ENCODE measurements at regions not wholly inside any gene's neighbourhood (a gene's known extent, or its start where the extent isn't known, plus 50 kb on each side); places are given as distances from the start of the nearest gene placed in this dataset.

- DNase-seq (ENCODE audit: low read depth, low spot score) (no peak), FAIRE-seq (no peak)
- H3K27ac ChIP-seq (ENCODE audit: control insufficient read depth, insufficient read depth, low read length), result no peak overlapping the region
- no peak overlapping the region for H2AFZ ChIP-seq (ENCODE audit: control insufficient read depth, low read length)
- no peaks in the 10 kb centered on the region for H4K20me1 ChIP-seq (ENCODE audit: control insufficient read depth, extremely low read depth, insufficient read depth, low read length)
- no peaks in the 10 kb centered on the region for H3K79me2 ChIP-seq (ENCODE audit: control insufficient read depth, insufficient read depth, low read length)
- no peak overlapping the region for H3K4me3 ChIP-seq (ENCODE audit: control insufficient read depth in 2 of 3, extremely low read depth in 1 of 3, insufficient read depth in 2 of 3, low read depth in 1 of 3, low read length in 3 of 3)
- TF ChIP-seq EZH2 (IDR thresholded peaks at IDR 0.05; ENCODE audit: low read length), result no peak
- no peak for TF ChIP-seq CTCF (optimal IDR thresholded peaks at IDR 0.05 in 1 of 3, IDR thresholded peaks at IDR 0.05 in 1 of 3, conservative IDR thresholded peaks at IDR 0.05 in 1 of 3; ENCODE audit: extremely low read depth in 1 of 3, insufficient read depth in 2 of 3, low read length in 3 of 3)
- no peak overlapping the region for H3K9ac ChIP-seq (ENCODE audit: control insufficient read depth, extremely low read depth, insufficient read depth, low read length)
- no peaks in the 10 kb centered on the region for H3K36me3 ChIP-seq (ENCODE audit: control insufficient read depth in 2 of 2, extremely low read depth in 1 of 2, insufficient read depth in 2 of 2, low read length in 2 of 2)
- H3K4me1 ChIP-seq (ENCODE audit: control insufficient read depth, extremely low read depth, insufficient read depth, low read length), result peaks cover 5% of the 10 kb centered on the region
- no peaks in the 10 kb centered on the region for H3K9me3 ChIP-seq (ENCODE audit: control insufficient read depth, low read depth, low read length)
- H3K9me1 ChIP-seq (ENCODE audit: control insufficient read depth, extremely low read depth, insufficient read depth, low read length), result no peaks in the 10 kb centered on the region
- no peak overlapping the region for H3K4me2 ChIP-seq (ENCODE audit: control insufficient read depth, extremely low read depth, insufficient read depth, low read depth, low read length)
- dilution Hi-C loops (cut with MboI; ENCODE audit: extremely low pct_ligation_motif_present, low sequenced_read_pairs), result no loop called here
- H3K27me3 ChIP-seq (ENCODE audit: control insufficient read depth, extremely low read depth, insufficient read depth, low read length), result peaks cover 27% of the 10 kb centered on the region
These were observed 273.8 kb upstream of the MVB12B start for GRCh38 chr9:126052791-126053190.

GRCh38 chr9:126053913-126054312, 272.7 kb upstream of the MVB12B start:
- no peaks in the 10 kb centered on the region for H3K9me1 ChIP-seq (ENCODE audit: control insufficient read depth, extremely low read depth, insufficient read depth, low read length)
- H3K4me1 ChIP-seq (ENCODE audit: control insufficient read depth, extremely low read depth, insufficient read depth, low read length), result peaks cover 5% of the 10 kb centered on the region
- no peak overlapping the region for H3K4me2 ChIP-seq (ENCODE audit: control insufficient read depth, extremely low read depth, insufficient read depth, low read depth, low read length)
- no peak overlapping the region for H3K4me3 ChIP-seq (ENCODE audit: control insufficient read depth in 2 of 3, extremely low read depth in 1 of 3, insufficient read depth in 2 of 3, low read depth in 1 of 3, low read length in 3 of 3)
- no peaks in the 10 kb centered on the region for H3K9me3 ChIP-seq (ENCODE audit: control insufficient read depth, low read depth, low read length)
- H3K27ac ChIP-seq (ENCODE audit: control insufficient read depth, insufficient read depth, low read length), result no peak overlapping the region
- no peak for FAIRE-seq
- DNase-seq (ENCODE audit: low read depth, low spot score), result no peak
- H3K36me3 ChIP-seq (ENCODE audit: control insufficient read depth in 2 of 2, extremely low read depth in 1 of 2, insufficient read depth in 2 of 2, low read length in 2 of 2), result no peaks in the 10 kb centered on the region
- no peak overlapping the region for H3K9ac ChIP-seq (ENCODE audit: control insufficient read depth, extremely low read depth, insufficient read depth, low read length)
- no peak overlapping the region for H2AFZ ChIP-seq (ENCODE audit: control insufficient read depth, low read length)
- H3K27me3 ChIP-seq (ENCODE audit: control insufficient read depth, extremely low read depth, insufficient read depth, low read length), result peaks cover 33% of the 10 kb centered on the region
- no peak for TF ChIP-seq CTCF (optimal IDR thresholded peaks at IDR 0.05 in 1 of 3, IDR thresholded peaks at IDR 0.05 in 1 of 3, conservative IDR thresholded peaks at IDR 0.05 in 1 of 3; ENCODE audit: extremely low read depth in 1 of 3, insufficient read depth in 2 of 3, low read length in 3 of 3)
- no peak for TF ChIP-seq EZH2 (IDR thresholded peaks at IDR 0.05; ENCODE audit: low read length)
- dilution Hi-C loops (cut with MboI; ENCODE audit: extremely low pct_ligation_motif_present, low sequenced_read_pairs), result no loop called here
- H3K79me2 ChIP-seq (ENCODE audit: control insufficient read depth, insufficient read depth, low read length), result no peaks in the 10 kb centered on the region
- no peaks in the 10 kb centered on the region for H4K20me1 ChIP-seq (ENCODE audit: control insufficient read depth, extremely low read depth, insufficient read depth, low read length)
